CMK (cell line): ENCODE measurements at regions not wholly inside any gene's neighbourhood (a gene's known extent, or its start where the extent isn't known, plus 50 kb on each side); places are given as distances from the start of the nearest gene placed in this dataset.

Experiments
- DNase-seq: peaks from one replicate; pipeline ENCODE4 v3.0.0-alpha.2; 2010; ENCODE audit warnings: low read depth

- DNase-seq: no peak
Measured at GRCh38 chr14:54090274-54090673, 133.6 kb upstream of the BMP4 start.

- no peak for DNase-seq
Measured at GRCh38 chr14:54094765-54095164, 138.1 kb upstream of the BMP4 start.

GRCh38 chr14:54098536-54098935 is 141.9 kb upstream of the BMP4 start:
- DNase-seq: no peak

GRCh38 chr14:54102051-54102456 is 145.4 kb upstream of the BMP4 start:
- no peak for DNase-seq

- no peak for DNase-seq
Measured at GRCh38 chr14:54102530-54102929, 145.9 kb upstream of the BMP4 start.

GRCh38 chr14:54104601-54105145 is 148.0 kb upstream of the BMP4 start:
- no peak for DNase-seq

GRCh38 chr14:54105406-54105805 is 148.8 kb upstream of the BMP4 start:
- DNase-seq: no peak

GRCh38 chr14:54105898-54106297 is 149.3 kb upstream of the BMP4 start:
- no peak for DNase-seq

- no peak for DNase-seq
Measured at GRCh38 chr14:54106661-54107377, 150.2 kb upstream of the BMP4 start.

GRCh38 chr14:54108481-54109471 is 152.2 kb upstream of the BMP4 start:
- no peak for DNase-seq

GRCh38 chr14:54109521-54110120 is 153.0 kb upstream of the BMP4 start:
- no peak for DNase-seq

- DNase-seq: no peak
Measured at GRCh38 chr14:54114941-54115340, 158.3 kb upstream of the BMP4 start.

GRCh38 chr14:54116198-54116885 is 159.7 kb upstream of the BMP4 start:
- no peak for DNase-seq

GRCh38 chr14:54116972-54117371 is 160.3 kb upstream of the BMP4 start:
- DNase-seq: no peak

GRCh38 chr14:54117396-54117795 is 160.8 kb upstream of the BMP4 start:
- DNase-seq: no peak

GRCh38 chr14:54117924-54118323 is 161.3 kb upstream of the BMP4 start:
- no peak for DNase-seq

GRCh38 chr14:54120260-54120659 is 163.6 kb upstream of the BMP4 start:
- DNase-seq: no peak

GRCh38 chr14:54121466-54122027 is 164.9 kb upstream of the BMP4 start:
- DNase-seq: no peak

- no peak for DNase-seq
Measured at GRCh38 chr14:54123841-54124240, 167.2 kb upstream of the BMP4 start.

- DNase-seq: no peak
Measured at GRCh38 chr14:54125109-54125508, 168.5 kb upstream of the BMP4 start.

- no peak for DNase-seq
Measured at GRCh38 chr14:54126947-54127346, 170.3 kb upstream of the BMP4 start.

- no peak for DNase-seq
Measured at GRCh38 chr14:54127526-54127925, 170.9 kb upstream of the BMP4 start.
